ENCODE measurements at regions not wholly inside any gene's neighbourhood (a gene's known extent, or its start where the extent isn't known, plus 50 kb on each side); places are given as distances from the start of the nearest gene placed in this dataset.

DNA sequence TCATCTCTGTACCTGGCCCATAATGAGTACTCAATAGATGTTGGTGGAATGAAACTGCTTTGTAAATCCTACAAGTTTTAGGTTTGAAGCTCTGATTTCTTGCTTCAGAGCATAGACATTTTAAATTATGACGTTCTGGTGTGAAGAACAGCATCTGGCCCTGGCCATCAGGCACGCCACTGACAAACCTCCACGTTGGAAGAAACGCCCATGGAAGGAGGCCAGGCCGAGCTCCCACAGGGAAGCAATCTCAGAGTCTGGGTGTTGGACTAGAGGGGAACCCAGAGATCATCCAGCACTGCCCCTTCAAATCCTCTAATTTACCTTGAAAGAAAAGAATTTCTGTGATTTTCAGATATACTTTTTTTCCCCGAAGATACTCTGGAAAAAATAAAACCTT is 328.1 kb upstream of the RGMA start:
- ChIA-PET POLR2A (no interaction called here), SMC1A (ENCODE audit: uncharacterized antibody, unreplicated experiment) (no interaction called here), CTCF (interaction anchor here (1.1 kb wide), 1 partner anchor 703 kb away, joined by 3 read pairs; no protein-coding TSS in a partner anchor), RAD21 (ENCODE audit: unreplicated experiment) (no interaction called here)
- Histone ChIP-seq H3K27me3 (replicated peaks in 1 of 2; ENCODE audit: control insufficient read depth in 2 of 2, insufficient read depth in 2 of 2, low read length in 1 of 2) (no peaks in the 10 kb centered on the region; a peak in 1 of 4 replicates), H3K36me3 (ENCODE audit: control insufficient read depth in 2 of 2, insufficient read depth in 2 of 2, low read length in 1 of 2) (no peaks in the 10 kb centered on the region), H3K4me1 (ENCODE audit: control insufficient read depth, insufficient read depth, low read length) (no peaks in the 10 kb centered on the region), H2AFZ (ENCODE audit: control insufficient read depth, low read depth, low read length) (no peak overlapping the region), H3K9ac (ENCODE audit: control insufficient read depth, insufficient read depth, low read length) (no peak overlapping the region), H3K79me2 (ENCODE audit: control insufficient read depth, insufficient read depth, low read length) (no peaks in the 10 kb centered on the region), H3K9me3 (replicated peaks; ENCODE audit: control insufficient read depth, insufficient read depth, low read length) (no peaks in the 10 kb centered on the region), H3K27ac (ENCODE audit: control insufficient read depth, insufficient read depth) (no peak overlapping the region), H4K20me1 (ENCODE audit: control insufficient read depth, insufficient read depth) (no peaks in the 10 kb centered on the region), H3K4me2 (ENCODE audit: control insufficient read depth, insufficient read depth) (no peak overlapping the region), H3K4me3 (no peak overlapping the region)
- DNase-seq (ENCODE audit: low read depth, low spot score) (no peak), ATAC-seq (no peak), FAIRE-seq (no peak)
- no TSS peak for BruUV-seq (replicated peaks)
- intact Hi-C loops (cut with micrococcal nuclease; ENCODE audit: unreplicated experiment): no loop called here
- in situ Hi-C loops (cut with MboI): no loop called here
- TF ChIP-seq YBX1 (IDR thresholded peaks at IDR 0.05) (no peak), CHD1 (IDR thresholded peaks at IDR 0.05; ENCODE audit: low read depth, low read length) (no peak)
- WGBS (ENCODE audit: insufficient coverage, insufficient replicate concordance, low lambda C conversion rate, missing lambda C conversion rate): 2% methylated on average over 6 of the region's 6 CpGs

DNA sequence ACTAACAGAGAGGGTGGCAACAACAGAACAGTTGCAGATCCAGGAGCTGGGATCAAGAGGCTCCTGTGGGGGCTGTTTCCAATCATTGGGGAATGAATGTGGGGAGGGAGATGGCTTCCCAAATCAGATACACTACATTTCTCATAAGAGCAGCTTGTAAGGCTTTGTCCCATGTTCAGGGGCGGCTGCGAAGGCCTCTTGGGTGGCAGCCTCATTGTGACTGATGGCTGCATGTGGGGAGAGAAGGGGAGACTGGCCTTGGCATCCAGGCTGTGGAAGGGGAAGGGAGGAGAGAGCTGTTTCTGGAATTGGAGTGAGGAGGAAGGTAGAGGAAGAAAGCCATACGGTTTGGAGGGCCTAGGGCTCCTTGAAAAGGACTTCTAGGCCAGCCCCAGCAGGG is 326.6 kb upstream of the RGMA start:
- Histone ChIP-seq H4K20me1 (ENCODE audit: control insufficient read depth, insufficient read depth) (no peaks in the 10 kb centered on the region), H3K9me3 (replicated peaks; ENCODE audit: control insufficient read depth, insufficient read depth, low read length) (no peaks in the 10 kb centered on the region), H3K27me3 (replicated peaks in 1 of 2; ENCODE audit: control insufficient read depth in 2 of 2, insufficient read depth in 2 of 2, low read length in 1 of 2) (no peaks in the 10 kb centered on the region; a peak in 1 of 4 replicates), H3K9ac (ENCODE audit: control insufficient read depth, insufficient read depth, low read length) (no peak overlapping the region), H3K4me1 (ENCODE audit: control insufficient read depth, insufficient read depth, low read length) (no peaks in the 10 kb centered on the region), H3K36me3 (ENCODE audit: control insufficient read depth in 2 of 2, insufficient read depth in 2 of 2, low read length in 1 of 2) (no peaks in the 10 kb centered on the region), H3K79me2 (ENCODE audit: control insufficient read depth, insufficient read depth, low read length) (no peaks in the 10 kb centered on the region), H2AFZ (ENCODE audit: control insufficient read depth, low read depth, low read length) (no peak overlapping the region), H3K4me3 (no peak overlapping the region), H3K4me2 (ENCODE audit: control insufficient read depth, insufficient read depth) (no peak overlapping the region), H3K27ac (ENCODE audit: control insufficient read depth, insufficient read depth) (no peak overlapping the region)
- DNase-seq (ENCODE audit: low read depth, low spot score): no peak
- TF ChIP-seq, protein P1, sequence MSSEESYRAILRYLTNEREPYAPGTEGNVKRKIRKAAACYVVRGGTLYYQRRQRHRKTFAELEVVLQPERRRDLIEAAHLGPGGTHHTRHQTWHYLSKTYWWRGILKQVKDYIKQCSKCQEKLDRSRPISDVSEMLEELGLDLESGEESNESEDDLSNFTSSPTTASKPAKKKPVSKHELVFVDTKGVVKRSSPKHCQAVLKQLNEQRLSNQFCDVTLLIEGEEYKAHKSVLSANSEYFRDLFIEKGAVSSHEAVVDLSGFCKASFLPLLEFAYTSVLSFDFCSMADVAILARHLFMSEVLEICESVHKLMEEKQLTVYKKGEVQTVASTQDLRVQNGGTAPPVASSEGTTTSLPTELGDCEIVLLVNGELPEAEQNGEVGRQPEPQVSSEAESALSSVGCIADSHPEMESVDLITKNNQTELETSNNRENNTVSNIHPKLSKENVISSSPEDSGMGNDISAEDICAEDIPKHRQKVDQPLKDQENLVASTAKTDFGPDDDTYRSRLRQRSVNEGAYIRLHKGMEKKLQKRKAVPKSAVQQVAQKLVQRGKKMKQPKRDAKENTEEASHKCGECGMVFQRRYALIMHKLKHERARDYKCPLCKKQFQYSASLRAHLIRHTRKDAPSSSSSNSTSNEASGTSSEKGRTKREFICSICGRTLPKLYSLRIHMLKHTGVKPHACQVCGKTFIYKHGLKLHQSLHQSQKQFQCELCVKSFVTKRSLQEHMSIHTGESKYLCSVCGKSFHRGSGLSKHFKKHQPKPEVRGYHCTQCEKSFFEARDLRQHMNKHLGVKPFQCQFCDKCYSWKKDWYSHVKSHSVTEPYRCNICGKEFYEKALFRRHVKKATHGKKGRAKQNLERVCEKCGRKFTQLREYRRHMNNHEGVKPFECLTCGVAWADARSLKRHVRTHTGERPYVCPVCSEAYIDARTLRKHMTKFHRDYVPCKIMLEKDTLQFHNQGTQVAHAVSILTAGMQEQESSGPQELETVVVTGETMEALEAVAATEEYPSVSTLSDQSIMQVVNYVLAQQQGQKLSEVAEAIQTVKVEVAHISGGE (CRISPR knock-in tag; IDR thresholded peaks at IDR 0.05): no peak
- TF ChIP-seq IKZF2 (IDR thresholded peaks at IDR 0.05): no peak
- TF ChIP-seq, protein P2, sequence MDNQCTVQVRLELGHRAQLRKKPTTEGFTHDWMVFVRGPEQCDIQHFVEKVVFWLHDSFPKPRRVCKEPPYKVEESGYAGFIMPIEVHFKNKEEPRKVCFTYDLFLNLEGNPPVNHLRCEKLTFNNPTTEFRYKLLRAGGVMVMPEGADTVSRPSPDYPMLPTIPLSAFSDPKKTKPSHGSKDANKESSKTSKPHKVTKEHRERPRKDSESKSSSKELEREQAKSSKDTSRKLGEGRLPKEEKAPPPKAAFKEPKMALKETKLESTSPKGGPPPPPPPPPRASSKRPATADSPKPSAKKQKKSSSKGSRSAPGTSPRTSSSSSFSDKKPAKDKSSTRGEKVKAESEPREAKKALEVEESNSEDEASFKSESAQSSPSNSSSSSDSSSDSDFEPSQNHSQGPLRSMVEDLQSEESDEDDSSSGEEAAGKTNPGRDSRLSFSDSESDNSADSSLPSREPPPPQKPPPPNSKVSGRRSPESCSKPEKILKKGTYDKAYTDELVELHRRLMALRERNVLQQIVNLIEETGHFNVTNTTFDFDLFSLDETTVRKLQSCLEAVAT (IDR thresholded peaks at IDR 0.05): no peak
- no peak for TF ChIP-seq ZNF217 (IDR thresholded peaks at IDR 0.05)
- no peak for TF ChIP-seq ZZZ3 (IDR thresholded peaks at IDR 0.05; ENCODE audit: control insufficient read depth, insufficient read length, low read depth)
- 18% methylated on average over 3 of the region's 3 CpGs for WGBS (ENCODE audit: insufficient coverage, insufficient replicate concordance, low lambda C conversion rate, missing lambda C conversion rate)
- RAD21 ChIA-PET (ENCODE audit: unreplicated experiment): no interaction called here
- ATAC-seq: no peak
- no peak for FAIRE-seq
- CTCF ChIA-PET: no interaction called here
- intact Hi-C loops (cut with micrococcal nuclease; ENCODE audit: unreplicated experiment) (no loop called here), in situ Hi-C loops (cut with MboI) (no loop called here)
- BruUV-seq (replicated peaks): no TSS peak
- POLR2A ChIA-PET: no interaction called here
- SMC1A ChIA-PET (ENCODE audit: uncharacterized antibody, unreplicated experiment): no interaction called here

Data from GM12878 (cell line).